Pancreas (tissue), 10 donors: ENCODE measurements at regions not wholly inside any gene's neighbourhood (a gene's known extent, or its start where the extent isn't known, plus 50 kb on each side); places are given as distances from the start of the nearest gene placed in this dataset.

Source experiments
- ATAC-seq, 4 donors: fragments of 200-7000 bp; cut with Tn5 transposase; one replicate each; pipeline versions ENCODE4 v1.8.0 to v1.9.1; 2020; ENCODE audit warnings: mild to moderate bottlenecking in 4 of 4, moderate library complexity in 4 of 4
- DNase-seq, 6 donors: peaks; one replicate each; pipeline ENCODE4 v3.0.0-alpha.2; 2020
- FAIRE-seq: peaks from 2 replicates; lab custom pipeline; 2012; peaks lifted over from hg19 to GRCh38; lab: Jason Lieb, UNC
- H3K27ac ChIP-seq, 4 donors: fragments of 200-600 bp; sonication (generic); 1 replicate in 3 of 4; 2 replicates in 1 of 4; pipeline versions ENCODE4 v1.5.0 to v1.8.0; 2020
- H3K27me3 ChIP-seq, 4 donors: fragments of 200-600 bp; one replicate each; pipeline ENCODE4 v1.8.0; 2021
- H3K36me3 ChIP-seq, 3 donors: fragments of 200-600 bp; sonication (generic) in 1 of 3; one replicate each; pipeline versions ENCODE4 v1.5.0 to v1.8.0; 2020 to 2021
- H3K4me1 ChIP-seq, 3 donors: fragments of 200-600 bp; one replicate each; pipeline ENCODE4 v1.8.0; 2021
- H3K4me3 ChIP-seq, 4 donors: fragments of 200-600 bp; sonication (generic) in 2 of 4; one replicate each; pipeline versions ENCODE4 v1.5.0 to v1.8.0; 2020 to 2021
- H3K9me3 ChIP-seq, 4 donors: fragments of 200-600 bp; one replicate each; pipeline ENCODE4 v1.8.0; 2021
- WGBS, 2 donors: extraction: QIAGEN DNeasy Blood & Tissue Kit; methylation state at CpG; one replicate each; pipeline ENCODE4 v1.1.7; 2013; 5-methylcytosine and 5-hydroxymethylcytosine counted together
- intact Hi-C, 3 donors: fragments of 100-400 bp; cut with DNase I; formaldehyde crosslinking; loops; one replicate each; pipeline versions ENCODE4 v1.11.1 to v1.14.2; 2022
- TF ChIP-seq, protein P1 (sequence below), 4 donors: fragments of 200-600 bp; sonication (generic) in 3 of 4; IDR thresholded peaks; one replicate each; pipeline versions ENCODE4 v1.5.0 to v1.8.0; 2021; ENCODE audit warnings: antibody characterized with exemption in 4 of 4
- donor health status: healthy with polysubstance abuse.
- donor health status: DM: no; HTN: no; CAD: no; lungs with moderate emphysema.
- donor health status: DM: no; HTN: no; CAD: no.
- donor health status: control.
- donor health status: control.
- donor health status: Bipolar disorder and iron deficiency.
- donor health status: DM: yes; HTN: yes; CAD: no.
- donor health status: DM: no; HTN: no; CAD: no.
- donor health status: DM: no; HTN: no; CAD: no.
- donor health status: DM: yes; HTN: yes; CAD: no.

DNA sequence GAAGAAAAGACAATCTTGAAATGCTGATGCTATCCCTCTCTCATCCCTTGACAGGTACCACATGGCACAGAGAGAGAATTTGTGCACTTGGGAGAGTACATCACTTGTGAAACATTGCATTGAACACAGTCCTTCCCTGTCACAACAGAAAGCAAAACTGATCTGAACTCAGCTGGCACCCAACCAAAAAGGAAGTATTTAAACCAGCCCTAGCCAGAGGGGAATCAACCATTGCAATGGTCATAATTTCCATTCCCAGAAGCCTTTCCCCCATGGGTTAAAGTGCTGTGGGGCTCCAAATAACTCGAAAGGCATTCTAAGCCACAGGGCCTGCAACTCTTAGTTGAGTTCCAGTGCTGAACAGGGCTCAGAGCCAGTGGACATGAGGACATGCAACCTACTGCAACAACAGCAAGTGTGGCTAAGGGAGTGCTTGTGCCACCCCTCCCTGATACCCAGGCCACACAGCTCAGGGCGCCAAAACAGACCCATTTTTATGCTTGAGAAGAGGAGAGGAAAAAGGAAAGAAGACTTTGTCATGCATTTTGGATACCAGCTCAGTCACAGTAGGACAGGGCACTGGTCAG lies 530.8 kb upstream of the BCHE start:
- Histone ChIP-seq H3K9me3 (no peaks in the 10 kb centered on the region), H3K4me1 (no peaks in the 10 kb centered on the region), H3K36me3 (no peaks in the 10 kb centered on the region), H3K4me3 (no peak overlapping the region), H3K27me3 (no peaks in the 10 kb centered on the region), H3K27ac (no peak overlapping the region)
- intact Hi-C loops, result no loop called here
- peak in 1 of 4 donors; percentile 26 for ATAC-seq
- FAIRE-seq, result no peak
- DNase-seq, result no peak
- TF ChIP-seq, protein P1, sequence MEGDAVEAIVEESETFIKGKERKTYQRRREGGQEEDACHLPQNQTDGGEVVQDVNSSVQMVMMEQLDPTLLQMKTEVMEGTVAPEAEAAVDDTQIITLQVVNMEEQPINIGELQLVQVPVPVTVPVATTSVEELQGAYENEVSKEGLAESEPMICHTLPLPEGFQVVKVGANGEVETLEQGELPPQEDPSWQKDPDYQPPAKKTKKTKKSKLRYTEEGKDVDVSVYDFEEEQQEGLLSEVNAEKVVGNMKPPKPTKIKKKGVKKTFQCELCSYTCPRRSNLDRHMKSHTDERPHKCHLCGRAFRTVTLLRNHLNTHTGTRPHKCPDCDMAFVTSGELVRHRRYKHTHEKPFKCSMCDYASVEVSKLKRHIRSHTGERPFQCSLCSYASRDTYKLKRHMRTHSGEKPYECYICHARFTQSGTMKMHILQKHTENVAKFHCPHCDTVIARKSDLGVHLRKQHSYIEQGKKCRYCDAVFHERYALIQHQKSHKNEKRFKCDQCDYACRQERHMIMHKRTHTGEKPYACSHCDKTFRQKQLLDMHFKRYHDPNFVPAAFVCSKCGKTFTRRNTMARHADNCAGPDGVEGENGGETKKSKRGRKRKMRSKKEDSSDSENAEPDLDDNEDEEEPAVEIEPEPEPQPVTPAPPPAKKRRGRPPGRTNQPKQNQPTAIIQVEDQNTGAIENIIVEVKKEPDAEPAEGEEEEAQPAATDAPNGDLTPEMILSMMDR (IDR thresholded peaks at IDR 0.05), result no peak
- WGBS, 2 donors, result 30 to 42% methylated on average over 2 of the region's 2 CpGs

DNA sequence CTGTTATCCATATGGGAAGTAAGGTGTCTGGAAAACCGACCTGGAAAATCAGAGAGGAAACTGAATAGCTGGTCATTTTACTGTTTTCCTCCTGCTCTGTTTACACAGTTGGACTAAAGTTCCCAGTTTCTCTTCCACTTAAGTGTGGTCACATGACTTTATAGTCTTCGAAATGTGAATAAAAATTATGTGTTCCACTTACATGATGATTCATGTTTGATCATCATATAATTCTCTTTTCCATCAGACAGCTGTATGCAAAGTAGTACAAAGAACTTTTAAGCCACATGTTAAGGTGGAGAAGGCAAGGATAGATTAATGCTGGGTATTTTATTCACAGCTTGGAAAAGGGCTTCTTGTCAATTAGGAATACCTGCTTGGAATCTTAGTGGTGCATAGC lies 525.5 kb upstream of the BCHE start:
- 38 to 52% methylated on average over 2 of the region's 2 CpGs for WGBS, 2 donors
- H3K9me3 ChIP-seq, result no peaks in the 10 kb centered on the region
- intact Hi-C loops, result no loop called here
- H3K4me1 ChIP-seq, result no peaks in the 10 kb centered on the region
- H3K36me3 ChIP-seq, result no peaks in the 10 kb centered on the region
- no peak overlapping the region for H3K27ac ChIP-seq
- TF ChIP-seq, protein P1 (IDR thresholded peaks at IDR 0.05), result no peak
- DNase-seq, result no peak
- no peak overlapping the region for H3K4me3 ChIP-seq
- H3K27me3 ChIP-seq, result no peaks in the 10 kb centered on the region
- ATAC-seq, result no peak
- no peak for FAIRE-seq

DNA sequence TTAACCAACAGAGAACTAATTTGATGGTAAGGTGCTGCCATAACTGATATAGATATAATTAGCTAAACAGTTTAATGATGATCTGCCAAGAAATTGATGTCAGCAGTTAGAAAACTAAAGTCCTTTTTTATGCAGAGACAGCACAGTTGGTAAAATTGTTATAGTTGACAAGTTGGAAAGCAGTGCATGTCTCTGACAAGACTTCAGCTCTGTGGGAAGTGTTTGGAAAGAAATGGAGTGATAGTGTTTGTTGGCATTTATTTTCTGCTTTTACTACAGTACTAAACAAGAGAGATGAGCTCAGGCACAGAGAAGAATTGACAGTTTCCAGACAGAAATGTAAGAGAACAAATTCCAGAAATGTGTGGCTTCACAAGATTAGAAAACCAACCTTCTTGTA lies 523.5 kb upstream of the BCHE start:
- no peak for ATAC-seq
- H3K4me3 ChIP-seq, result no peak overlapping the region
- no peak for DNase-seq
- H3K4me1 ChIP-seq, result no peaks in the 10 kb centered on the region
- H3K36me3 ChIP-seq, result no peaks in the 10 kb centered on the region
- intact Hi-C loops, result no loop called here
- no peaks in the 10 kb centered on the region for H3K9me3 ChIP-seq
- no peaks in the 10 kb centered on the region for H3K27me3 ChIP-seq
- TF ChIP-seq, protein P1 (IDR thresholded peaks at IDR 0.05), result no peak
- no peak overlapping the region for H3K27ac ChIP-seq
- no peak for FAIRE-seq

DNA sequence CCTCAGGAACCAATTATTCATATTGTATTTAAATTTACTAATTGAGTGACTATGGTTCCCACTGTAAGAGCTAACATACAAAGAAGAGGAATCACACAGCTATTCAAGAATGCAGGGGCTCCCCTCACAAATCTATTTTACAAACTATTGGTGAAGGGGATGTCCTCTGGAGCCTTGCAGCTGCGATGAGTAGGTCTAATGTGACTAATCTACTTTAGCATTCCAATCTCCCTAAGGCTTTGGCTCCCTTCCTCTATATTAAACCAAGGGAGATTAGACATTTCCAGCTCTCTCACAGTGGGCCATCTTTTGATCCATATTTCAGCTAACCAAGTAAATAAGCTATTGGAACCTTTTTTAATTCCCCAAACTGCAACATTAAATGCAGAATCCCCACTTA lies 514.2 kb upstream of the BCHE start:
- ATAC-seq (no peak), DNase-seq (no peak), FAIRE-seq (no peak)
- Histone ChIP-seq H3K4me3 (no peak overlapping the region), H3K27me3 (no peaks in the 10 kb centered on the region), H3K9me3 (no peaks in the 10 kb centered on the region), H3K4me1 (no peaks in the 10 kb centered on the region), H3K36me3 (no peaks in the 10 kb centered on the region), H3K27ac (no peak overlapping the region)
- TF ChIP-seq, protein P1 (IDR thresholded peaks at IDR 0.05), result no peak
- WGBS, 2 donors, result 26 to 55% methylated on average over 1 of the region's 1 CpG
- intact Hi-C loops, result no loop called here

DNA sequence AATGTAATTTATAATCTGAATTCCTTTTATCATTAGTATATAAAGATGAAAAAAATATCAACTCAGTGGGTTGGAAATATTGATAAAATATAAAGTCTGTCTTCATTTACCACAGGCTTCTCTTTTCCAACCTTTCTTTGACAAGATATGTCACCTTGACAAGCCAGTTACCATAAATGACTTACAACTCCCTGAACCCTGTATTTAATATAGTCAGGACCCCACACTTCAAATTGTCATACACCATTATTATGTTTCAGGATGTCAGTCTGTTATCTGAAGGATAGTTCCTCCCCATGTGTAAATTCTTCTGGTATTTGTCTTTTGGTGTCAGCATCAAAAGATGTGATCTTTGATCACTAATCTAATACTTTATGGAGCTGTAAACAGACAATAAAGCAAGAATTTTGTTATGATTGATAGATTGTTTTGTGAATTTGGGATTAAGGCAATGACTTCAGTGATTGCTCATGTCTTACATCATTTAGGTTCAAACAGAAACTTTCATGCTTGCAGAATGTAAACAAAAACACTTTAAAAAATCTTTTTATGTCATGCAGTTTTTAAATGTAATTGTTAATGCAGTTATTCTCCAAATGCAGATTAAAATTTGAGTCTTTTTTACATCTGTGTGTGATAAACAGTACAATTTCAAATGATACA lies 503.5 kb upstream of the BCHE start:
- no peaks in the 10 kb centered on the region for H3K4me1 ChIP-seq
- H3K27me3 ChIP-seq, result no peaks in the 10 kb centered on the region
- H3K27ac ChIP-seq, result no peak overlapping the region
- TF ChIP-seq, protein P1 (IDR thresholded peaks at IDR 0.05), result no peak
- FAIRE-seq (no peak), DNase-seq (no peak), ATAC-seq (no peak)
- no peak overlapping the region for H3K4me3 ChIP-seq
- H3K36me3 ChIP-seq, result no peaks in the 10 kb centered on the region
- H3K9me3 ChIP-seq, result no peaks in the 10 kb centered on the region
- intact Hi-C loops, result no loop called here
